A204.1 (cell line): ENCODE measurements at regions not wholly inside any gene's neighbourhood (a gene's known extent, or its start where the extent isn't known, plus 50 kb on each side); places are given as distances from the start of the nearest gene placed in this dataset.

Source experiments
- FAIRE-seq: peaks from 2 replicates; lab custom pipeline; 2012; peaks lifted over from hg19 to GRCh38; lab: Jason Lieb, UNC

DNA sequence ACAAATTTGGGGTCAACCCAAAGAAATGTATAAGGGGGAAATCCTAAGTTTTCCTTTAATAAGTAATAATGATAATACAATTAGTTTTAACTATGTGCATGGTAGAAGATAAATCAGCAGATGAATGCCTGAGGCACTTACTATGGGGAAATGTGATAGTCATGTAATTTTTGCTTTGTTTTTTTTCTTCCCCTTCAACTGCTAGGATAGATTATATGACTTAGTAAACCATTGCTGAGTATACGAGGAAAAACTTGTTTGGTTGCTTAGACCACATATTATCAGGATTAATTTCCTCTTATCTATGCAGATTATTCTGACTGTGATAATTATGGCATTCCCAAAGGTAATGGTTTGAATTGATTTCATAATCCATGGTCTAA lies 181.1 kb downstream of the TGFB2 start:
- FAIRE-seq: no peak

DNA sequence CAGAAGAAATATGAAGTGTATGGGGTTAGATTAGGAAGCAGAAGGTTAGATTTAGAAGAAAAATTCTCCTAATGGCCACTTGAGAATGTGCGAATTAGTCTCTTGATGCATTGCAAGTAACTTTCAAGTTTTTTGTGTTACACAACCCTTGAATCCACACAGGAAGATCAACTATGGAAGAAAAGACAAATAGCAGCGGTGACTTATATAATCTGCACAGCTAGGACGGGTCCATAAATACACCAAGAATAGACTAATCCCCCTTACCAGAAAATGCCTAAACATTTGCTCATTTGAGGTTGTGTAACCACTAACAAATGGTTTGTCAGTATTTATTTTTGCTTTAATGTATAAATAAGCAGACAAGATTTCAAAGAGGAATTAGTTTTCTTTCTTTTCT lies 182.6 kb downstream of the TGFB2 start:
- FAIRE-seq: no peak

DNA sequence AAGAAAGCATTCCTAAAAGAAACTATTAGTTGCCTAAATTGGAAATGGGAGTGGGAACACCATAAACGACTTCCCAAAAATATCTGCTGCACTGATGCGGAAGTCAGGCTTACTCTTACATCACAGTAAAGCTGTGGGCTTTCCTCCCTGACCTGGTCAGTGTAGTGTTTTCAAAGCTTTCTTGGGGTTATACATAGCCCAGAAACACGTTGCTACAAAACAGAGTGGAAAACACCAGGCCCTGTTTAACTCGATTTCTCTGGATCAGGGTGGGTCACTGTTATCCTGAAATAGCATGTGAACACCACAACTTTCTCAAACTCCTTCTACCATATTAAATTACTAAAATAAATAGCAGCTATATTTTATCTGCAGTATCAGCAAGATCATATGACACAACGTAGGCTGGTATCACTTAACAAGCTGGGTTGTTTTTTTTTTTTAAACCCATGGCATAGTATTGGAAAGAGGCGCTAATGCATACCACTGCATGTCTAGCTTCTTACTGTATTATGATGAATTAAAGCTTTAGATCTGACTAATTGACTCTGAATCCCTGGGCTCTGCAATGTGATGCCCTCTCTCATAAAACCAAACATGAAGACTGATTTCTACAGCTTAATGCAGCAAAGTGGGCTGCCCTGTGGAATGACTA lies 184.6 kb downstream of the TGFB2 start:
- no peak for FAIRE-seq

DNA sequence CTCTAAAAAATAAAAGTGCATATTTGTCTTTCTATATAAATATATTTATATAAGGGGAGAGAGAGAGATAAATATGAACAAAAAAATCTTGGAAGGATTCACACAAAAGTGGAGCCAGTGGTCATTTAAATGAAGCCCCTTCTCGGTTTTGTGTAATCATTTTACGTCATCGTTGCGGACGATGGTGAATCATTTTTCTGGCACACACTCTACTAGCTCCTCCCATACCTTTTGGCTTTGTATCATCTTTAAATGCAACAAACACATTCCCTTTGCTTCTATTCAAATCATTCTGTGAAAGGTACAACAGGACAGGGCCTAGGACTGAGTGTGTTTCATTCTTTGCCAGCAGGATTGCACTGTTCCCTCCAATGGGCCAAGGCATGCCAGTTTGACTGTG lies 186.8 kb downstream of the TGFB2 start:
- no peak for FAIRE-seq

DNA sequence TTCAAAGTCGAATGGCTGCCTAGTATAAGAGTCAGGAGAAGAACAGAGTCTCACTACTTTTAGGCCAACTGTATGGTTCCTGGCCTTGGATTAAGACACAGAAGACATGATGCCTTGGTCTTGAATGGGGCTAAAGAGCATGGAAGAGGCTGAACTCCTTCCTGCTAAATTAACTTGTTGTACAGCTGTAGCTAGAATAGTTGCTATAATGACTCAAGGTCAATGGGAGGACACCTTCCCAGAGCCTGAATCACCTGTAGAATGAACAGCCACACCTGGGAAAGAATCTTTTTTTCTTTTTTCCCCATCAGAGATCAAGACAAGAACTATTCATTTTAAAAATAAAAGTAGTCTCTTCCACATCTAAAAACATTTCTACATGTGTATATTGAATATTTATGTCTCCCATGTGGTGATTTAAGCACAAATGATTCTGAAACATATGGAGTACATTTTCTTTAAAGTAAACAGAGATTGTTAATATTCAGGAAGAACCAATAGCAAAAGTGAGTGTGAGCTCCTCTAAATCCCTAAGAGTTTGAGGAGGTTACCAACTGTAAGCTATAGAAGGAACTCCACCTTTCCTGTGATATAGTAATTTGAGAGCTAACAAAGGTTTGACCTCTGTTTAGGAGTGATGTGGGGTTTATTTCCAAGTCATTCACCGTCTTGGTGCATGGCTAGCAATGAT lies 191.3 kb downstream of the TGFB2 start:
- no peak for FAIRE-seq

DNA sequence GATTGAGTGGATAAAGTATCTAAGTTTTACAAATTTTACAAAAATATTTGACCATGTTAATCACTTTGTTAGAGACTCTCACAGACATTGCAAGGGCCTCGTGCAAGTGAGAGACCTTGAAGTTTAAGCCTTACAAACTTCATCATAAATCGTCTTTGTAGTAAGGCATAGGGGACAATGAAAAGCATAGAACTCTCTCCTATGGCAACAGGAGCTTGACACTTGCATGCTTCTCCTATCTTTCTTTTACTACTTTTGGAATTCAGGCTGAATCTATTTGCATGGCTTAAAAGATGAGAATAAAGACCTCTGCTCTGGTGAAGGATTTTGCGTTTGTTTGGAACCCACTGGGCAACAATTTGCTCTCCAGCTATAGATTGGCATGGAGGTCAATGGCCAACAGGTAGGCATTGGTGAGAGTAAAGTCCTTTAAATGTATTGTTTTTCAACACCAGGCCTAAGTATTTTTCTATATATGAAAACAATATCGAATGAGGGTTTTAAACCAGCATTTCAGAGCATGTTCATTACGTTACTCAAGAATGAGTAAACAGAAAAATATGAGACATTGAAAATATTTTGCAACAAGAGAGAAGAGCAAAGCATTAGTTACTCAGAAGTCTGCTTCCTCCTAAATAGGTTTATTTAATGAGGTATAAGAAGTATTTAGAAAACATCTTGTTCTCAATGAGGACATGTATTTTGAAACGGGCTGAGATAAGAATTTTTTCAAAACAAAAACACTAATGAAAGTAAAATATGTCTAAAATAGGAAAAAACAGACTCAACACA lies 192.2 kb downstream of the TGFB2 start:
- no peak for FAIRE-seq

DNA sequence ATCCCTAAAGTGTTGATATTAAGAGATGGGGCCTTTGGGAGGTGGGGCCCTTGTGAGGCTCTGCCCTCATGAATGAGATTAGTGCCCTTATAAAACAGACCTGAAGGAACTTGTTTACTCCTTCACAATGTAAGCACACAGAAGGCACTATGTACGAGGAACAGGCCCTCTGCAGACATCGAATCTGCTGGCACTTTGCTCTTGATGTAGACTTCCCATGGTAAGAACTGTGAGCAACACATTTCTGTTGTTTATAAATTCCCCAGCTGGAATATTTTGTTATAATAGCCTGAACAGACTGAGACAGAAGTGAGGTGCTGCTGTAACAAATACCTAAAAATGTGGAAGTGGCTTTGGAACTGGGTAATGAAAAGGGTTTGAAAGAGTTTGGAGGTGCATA lies 193.2 kb downstream of the TGFB2 start:
- no peak for FAIRE-seq

DNA sequence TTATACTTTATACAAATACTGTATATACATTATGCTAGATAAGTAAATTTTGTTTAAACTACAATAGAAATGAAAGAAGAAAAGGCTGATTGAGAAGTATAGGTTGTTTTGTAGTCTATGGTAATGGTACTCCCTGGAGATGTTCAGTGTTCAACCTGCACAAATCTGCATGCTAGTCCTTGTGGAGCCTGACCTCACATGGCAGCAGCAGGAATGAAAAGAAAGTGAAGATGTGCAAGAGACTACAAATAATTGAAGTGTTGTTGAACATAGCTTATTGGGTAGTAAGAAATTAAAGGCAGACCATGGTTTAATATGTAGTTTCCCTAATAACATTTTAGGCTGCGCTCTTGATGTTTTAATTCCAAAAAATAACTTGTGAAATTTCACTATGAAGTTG lies 201.2 kb downstream of the TGFB2 start:
- no peak for FAIRE-seq

DNA sequence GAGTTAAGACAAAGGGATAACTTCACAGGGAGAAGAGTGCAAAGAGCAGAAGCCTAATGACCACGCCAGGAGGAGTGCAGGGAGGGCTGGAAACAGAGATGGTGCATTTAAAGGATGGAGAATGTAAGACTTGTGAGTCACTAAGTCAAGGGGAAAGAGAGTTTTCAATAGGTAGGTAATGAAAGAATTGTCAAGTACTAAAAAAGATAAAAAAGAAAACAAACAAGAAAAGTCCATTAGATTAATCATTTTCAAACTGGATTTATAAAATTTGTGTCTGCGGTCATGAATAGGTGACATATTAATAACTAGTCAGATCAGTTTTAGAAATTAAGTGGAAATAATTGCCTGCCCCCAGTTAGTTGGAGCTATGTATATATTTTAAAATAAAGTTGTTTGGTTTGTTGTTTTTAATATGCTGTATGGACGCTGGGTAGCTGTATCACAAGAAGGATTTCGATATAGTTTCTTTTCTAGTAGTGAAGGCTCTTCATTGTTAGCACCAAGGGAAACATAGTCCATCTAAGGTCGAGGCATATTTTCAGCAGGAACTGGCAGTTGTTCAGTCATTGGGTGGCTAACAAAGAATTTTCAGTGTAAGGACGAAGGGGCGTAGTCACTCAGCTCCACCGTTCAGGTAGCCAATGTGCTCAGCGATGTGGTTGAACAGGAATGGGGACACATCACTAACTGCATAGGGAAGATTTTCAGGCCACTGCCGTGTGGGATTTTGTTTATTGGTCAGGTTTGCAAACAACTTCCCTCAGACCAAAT lies 203.0 kb downstream of the TGFB2 start:
- no peak for FAIRE-seq

DNA sequence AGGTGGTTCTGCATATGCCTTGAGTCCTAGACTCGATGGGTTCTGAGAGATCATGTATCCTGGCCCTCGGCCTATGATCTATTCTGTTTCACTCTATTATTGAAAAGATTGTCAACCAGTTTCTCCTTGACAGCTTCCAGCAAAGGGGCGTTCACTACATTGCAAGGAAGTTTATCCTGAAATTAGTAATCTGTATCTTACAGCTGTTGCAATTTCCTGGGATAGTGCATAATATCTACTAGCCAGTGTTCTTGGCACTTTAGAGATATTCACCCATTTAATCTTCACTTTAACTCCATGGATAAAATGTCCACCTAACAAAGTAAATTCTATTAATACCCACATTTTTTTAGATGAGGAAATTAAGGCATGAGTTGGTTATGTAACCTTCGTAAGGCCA lies 203.6 kb downstream of the TGFB2 start:
- FAIRE-seq: no peak

DNA sequence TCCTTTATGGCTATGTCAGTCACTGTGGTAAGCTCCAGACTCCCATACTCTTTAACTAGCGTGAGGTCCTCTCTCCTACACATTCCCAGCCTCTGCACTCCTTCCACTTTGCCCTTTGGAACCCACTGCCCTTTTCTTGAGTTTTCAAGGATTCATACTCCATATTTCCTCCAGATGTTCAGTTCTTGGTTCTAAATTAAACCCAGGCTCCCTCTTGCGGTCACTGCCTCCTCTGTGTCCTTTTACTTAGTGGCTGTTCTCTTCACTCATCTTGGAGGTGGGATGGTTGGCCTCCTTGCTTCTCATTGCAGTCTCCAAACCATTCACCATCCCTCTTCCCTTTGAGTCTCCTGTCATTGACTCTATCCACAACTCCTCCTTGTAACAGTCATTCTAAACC lies 208.1 kb downstream of the TGFB2 start:
- FAIRE-seq: no peak

DNA sequence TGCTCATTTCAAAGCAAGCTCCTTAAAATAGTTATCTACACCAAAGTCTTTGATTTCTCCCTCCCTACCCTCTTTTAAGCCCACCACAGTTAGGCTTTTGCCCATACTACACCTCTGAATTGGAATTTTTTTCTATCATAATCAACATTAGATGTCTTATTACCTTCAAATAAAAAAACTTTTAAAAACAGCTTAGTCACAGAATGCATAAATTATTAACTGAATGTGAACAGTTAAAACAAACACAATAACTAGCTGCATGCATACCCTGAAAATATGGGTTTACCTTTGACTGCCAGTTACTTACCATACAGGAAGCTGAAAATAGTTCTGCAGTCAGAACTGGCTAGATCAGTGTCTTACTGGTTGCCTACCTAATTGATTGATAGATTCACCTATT lies 210.9 kb downstream of the TGFB2 start:
- FAIRE-seq: no peak

DNA sequence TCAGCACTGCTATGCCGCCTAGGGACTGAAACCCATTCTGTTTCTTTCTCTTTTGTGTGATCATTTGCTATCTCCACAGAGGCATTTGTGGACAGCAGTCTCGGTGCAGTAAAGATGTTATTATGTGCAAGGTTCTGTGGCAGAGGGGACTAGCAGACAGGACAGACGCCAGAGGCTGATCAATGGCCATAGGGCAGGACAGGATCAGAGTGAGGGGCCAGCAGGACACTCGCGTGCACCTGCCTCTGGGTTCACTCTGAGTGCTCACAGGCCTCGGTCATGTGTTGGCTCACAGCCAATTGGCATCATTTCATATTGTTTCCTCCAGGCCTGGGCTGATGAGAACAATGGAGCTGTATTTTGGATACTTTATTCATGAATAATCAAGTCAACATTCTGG lies 212.6 kb downstream of the TGFB2 start:
- no peak for FAIRE-seq

DNA sequence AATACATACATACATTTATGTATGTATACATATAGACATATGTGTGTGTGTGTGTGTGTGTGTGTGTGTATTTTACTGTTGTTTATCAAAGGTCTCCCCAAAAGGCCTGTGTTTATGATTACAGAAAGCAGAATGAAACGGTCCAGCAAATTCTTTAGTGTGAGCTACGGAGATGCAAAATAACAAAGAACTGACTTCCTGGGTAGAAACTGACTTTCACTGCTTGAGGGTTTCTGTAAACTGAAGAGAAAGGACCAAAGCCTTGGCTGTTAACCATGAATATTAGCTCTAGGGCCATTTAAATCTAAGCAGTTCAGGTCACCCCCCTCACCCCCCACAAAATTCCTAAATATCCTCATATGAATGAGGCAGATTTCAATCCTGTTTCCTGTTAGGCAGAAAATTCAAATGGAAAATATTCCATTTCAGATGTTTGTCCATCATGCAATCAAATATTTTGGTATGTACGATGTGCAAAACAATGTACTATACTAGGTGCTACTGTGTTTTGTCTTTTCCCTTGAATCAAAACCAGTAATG lies 213.2 kb downstream of the TGFB2 start:
- FAIRE-seq: no peak

DNA sequence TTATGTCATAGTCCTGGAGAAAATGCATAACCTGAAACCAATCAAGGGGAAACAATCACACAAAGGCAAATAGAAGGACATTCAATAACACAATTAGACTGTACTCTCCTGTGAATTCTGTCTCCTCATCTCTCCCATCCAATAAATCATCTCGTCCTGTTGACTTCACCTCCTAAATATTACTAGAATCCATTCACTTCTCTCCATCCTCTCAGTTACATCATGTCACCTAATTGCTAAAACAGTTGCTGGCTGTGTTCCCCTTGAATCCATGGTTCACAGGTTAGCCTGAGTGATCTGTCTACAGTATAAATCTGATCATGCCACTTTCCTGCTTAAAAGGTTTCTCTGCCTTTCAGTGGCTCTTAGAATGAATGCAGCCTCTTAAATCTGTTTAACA lies 220.2 kb downstream of the TGFB2 start:
- no peak for FAIRE-seq

DNA sequence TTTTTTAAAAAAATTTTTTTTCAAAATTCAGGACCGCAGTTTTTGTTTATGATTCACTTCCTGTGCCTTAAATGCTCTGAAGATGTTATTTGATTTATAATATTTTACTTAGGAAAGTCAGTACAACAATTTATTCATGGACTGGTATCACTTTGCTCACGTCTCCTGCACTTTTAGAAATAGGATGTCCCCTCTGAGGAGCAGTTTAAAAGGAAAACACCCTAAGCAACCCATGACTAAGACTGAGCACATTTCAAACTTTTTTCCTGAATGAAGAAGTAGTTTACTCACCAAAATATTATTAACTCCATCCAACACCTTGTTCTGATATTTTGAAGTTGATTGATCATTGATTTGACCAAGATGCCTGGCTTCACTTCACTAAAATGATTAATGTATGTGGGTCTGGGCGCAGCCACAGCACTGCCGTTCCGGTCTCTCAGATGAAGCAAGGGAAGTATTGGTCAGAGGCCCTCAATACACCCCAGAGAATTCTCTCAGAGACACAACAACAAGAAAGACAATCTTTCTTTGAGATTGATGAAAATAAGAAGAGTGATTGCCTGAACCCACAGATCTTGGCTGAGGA lies 223.9 kb downstream of the TGFB2 start:
- no peak for FAIRE-seq

DNA sequence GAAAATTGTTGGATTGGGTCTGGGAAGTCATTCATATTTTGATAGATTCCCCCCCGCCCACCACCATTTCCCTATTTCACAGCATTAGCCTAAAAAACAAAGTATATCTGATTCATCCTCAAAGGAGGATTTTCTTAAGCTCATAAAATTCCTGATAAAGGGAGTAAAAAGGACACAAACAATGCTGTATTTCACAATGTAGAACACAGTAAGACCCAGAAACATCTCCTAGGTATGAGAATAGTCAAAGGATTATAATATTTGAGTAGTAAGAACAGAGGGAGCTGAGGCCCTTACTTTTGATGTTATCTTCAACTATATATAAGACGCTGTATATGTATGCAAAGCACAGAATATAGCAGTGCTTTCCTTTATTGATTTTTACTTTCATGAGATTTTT lies 225.3 kb downstream of the TGFB2 start:
- FAIRE-seq: no peak

DNA sequence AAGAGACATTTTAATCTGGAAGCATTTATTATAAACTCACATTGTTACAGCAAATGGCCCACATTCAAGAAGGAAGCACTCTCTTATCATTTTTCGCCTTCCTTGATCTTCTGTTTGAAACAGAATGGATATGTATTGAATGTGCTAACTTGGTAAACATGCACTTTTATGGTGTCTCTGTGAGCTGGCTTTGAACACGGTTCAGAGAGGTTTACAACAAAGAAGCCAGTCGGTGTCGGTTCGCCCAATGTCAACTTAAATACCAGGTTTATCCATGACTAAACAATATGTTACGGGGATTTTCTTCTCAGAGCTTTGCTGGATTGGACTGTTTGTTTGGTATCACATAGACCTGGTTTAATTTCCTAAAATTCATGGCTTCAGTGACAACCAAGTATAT lies 226.4 kb downstream of the TGFB2 start:
- FAIRE-seq: no peak

DNA sequence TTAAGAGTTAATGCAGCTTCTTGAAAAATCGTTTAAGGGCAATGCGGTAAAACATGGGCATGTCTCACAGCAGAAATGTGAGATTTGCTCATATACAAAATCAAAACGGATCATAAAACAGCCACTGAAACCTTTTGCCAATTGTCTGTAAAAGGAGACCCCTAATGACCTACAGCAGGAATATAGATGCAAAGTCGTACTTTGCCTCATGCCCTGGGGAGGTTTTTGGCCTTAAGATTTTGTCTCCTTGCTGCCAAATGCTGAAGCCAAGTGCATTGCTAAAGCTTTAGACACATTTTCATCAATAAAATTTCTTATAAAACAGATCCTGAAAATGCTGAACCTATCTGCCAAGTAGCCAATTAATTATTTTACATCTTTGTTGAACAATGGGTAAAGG lies 226.9 kb downstream of the TGFB2 start:
- FAIRE-seq: no peak

DNA sequence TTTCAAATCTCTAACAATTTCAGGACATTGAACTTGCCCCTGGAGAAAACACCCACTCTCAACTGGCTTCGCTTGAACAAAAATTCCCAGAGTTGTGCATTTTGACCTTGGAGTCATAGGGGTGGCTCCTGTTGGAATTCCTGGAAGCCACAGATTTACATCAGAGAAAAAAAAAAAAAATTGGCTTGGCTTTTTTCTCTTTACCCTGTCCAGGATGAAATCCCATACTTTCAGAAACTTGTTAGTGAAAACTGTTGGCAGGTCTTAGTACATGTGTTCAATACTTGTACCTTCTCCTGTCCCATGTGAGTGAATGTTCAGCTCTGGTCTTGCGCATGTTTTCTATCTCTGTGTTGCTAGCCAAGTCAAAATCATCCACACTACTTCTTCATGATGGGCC lies 228.8 kb downstream of the TGFB2 start:
- FAIRE-seq: no peak

DNA sequence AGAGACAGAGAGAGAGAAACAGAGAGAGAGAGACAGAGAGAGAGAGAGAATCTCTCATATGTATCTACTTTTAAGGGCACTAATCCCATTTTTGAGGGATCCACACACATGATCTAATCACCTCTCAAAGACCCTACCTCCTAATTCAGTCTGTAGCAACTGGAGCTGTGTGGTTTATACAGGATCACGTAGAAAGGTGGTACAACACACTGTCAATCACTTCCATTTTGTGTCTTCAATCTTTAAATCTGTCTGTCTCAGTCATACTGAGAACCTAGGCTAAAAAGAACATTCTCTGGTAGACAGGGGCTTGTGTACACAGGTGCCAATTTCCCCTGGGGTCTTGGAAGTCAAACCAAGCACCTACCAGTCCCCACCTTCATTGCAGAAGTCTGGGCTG lies 229.9 kb downstream of the TGFB2 start:
- FAIRE-seq: no peak

DNA sequence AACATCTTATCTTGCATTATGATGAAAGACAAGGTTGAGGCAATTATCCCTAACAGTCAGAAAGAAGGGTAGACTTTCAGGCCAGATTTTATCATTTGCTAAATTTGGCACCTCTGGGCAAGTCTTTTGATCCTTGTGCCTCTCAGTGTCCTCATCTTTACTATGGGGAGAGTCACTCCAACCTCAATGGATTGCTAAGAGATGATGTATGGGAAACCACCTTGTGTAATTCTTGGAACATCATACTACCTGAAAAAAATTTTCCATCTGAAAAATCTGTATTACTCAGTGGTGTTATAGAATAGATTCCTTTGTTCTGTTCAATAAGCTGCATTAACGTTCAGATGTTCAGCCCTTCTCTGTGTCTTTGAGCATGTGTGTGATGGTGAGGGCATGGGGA lies 230.7 kb downstream of the TGFB2 start:
- no peak for FAIRE-seq
